Osteocyte (in vitro differentiated cells): ENCODE measurements at regions not wholly inside any gene's neighbourhood (a gene's known extent, or its start where the extent isn't known, plus 50 kb on each side); places are given as distances from the start of the nearest gene placed in this dataset.

Source experiments
- DNase-seq: peaks from one replicate; pipeline ENCODE4 v3.0.0; 2021; ENCODE audit warnings: mixed read lengths; ENCODE audit not compliant: unreplicated experiment; ENCODE audit errors: extremely low spot score
- H3K27ac Mint-ChIP-seq: one replicate; pipeline ENCODE4 v1.8.0; 2021; ENCODE audit warnings: mild to moderate bottlenecking, mixed read lengths; ENCODE audit not compliant: unreplicated experiment
- H3K27me3 Mint-ChIP-seq: one replicate; pipeline ENCODE4 v1.8.0; 2021; ENCODE audit warnings: mixed read lengths; ENCODE audit not compliant: unreplicated experiment
- H3K36me3 Mint-ChIP-seq: one replicate; pipeline ENCODE4 v1.8.0; 2021; ENCODE audit warnings: mixed read lengths; ENCODE audit not compliant: unreplicated experiment
- H3K4me1 Mint-ChIP-seq: one replicate; pipeline ENCODE4 v1.8.0; 2021; ENCODE audit warnings: mixed read lengths; ENCODE audit not compliant: unreplicated experiment
- H3K4me3 Mint-ChIP-seq: one replicate; pipeline ENCODE4 v1.8.0; 2021; ENCODE audit warnings: mild to moderate bottlenecking, moderate library complexity, mixed read lengths; ENCODE audit not compliant: unreplicated experiment
- H3K9me3 Mint-ChIP-seq: one replicate; pipeline ENCODE4 v1.8.0; 2021; ENCODE audit warnings: mixed read lengths; ENCODE audit not compliant: unreplicated experiment
- CTCF ChIP-seq: fragments of 200-600 bp; sonication (generic); IDR thresholded peaks from 2 replicates; pipeline ENCODE4 v1.5.0; 2021; ENCODE audit warnings: antibody characterized with exemption, mild to moderate bottlenecking, moderate library complexity

DNA sequence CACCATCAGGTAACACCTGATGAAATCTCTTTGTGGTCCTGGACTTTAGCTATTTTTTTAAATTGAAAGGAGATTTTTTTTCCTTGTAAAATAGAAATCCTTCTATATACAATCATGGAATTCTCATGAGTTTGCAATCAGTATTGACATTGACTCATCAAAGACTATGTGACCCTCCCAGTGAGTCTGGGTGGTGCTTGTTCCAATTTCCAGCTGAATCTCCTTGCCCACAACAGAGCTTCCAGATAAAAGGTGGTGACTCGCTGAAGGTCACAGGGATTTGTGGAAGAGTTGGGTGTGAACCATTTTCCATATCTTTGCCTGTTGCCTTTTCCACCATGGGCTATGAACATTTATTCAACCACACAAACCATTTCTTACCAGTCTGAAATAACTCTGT is 486.6 kb downstream of the AJAP1 start:
- no peak for TF ChIP-seq CTCF
- Mint-ChIP-seq H3K27me3 (no peaks in the 10 kb centered on the region), H3K4me3 (no peak overlapping the region), H3K4me1 (no peaks in the 10 kb centered on the region), H3K27ac (no peak overlapping the region), H3K9me3 (peaks cover 30% of the 10 kb centered on the region), H3K36me3 (no peaks in the 10 kb centered on the region)
- no peak for DNase-seq

- peaks cover 28% of the 10 kb centered on the region for H3K9me3 Mint-ChIP-seq
- H3K36me3 Mint-ChIP-seq: no peaks in the 10 kb centered on the region
- no peak for TF ChIP-seq CTCF
These were observed 485.7 kb downstream of the AJAP1 start for GRCh38 chr1:5140136-5140535.

GRCh38 chr1:5129746-5130355 is 475.4 kb downstream of the AJAP1 start:
- Mint-ChIP-seq H3K27me3 (no peaks in the 10 kb centered on the region), H3K9me3 (peaks cover 32% of the 10 kb centered on the region), H3K27ac (no peak overlapping the region), H3K36me3 (no peaks in the 10 kb centered on the region), H3K4me3 (no peak overlapping the region), H3K4me1 (no peaks in the 10 kb centered on the region)
- DNase-seq: no peak
- TF ChIP-seq CTCF: no peak

More at GRCh38 chr1:5140136-5140535, 485.7 kb downstream of the AJAP1 start:
- DNase-seq: no peak
- Mint-ChIP-seq H3K27me3 (no peaks in the 10 kb centered on the region), H3K27ac (no peak overlapping the region), H3K4me3 (no peak overlapping the region), H3K4me1 (no peaks in the 10 kb centered on the region)

- Mint-ChIP-seq H3K36me3 (no peaks in the 10 kb centered on the region), H3K9me3 (peaks cover 42% of the 10 kb centered on the region), H3K4me1 (no peaks in the 10 kb centered on the region), H3K27ac (no peak overlapping the region), H3K4me3 (no peak overlapping the region), H3K27me3 (no peaks in the 10 kb centered on the region)
- TF ChIP-seq CTCF: no peak
- DNase-seq: no peak
These were observed 470.8 kb downstream of the AJAP1 start for GRCh38 chr1:5125208-5125607.

DNA sequence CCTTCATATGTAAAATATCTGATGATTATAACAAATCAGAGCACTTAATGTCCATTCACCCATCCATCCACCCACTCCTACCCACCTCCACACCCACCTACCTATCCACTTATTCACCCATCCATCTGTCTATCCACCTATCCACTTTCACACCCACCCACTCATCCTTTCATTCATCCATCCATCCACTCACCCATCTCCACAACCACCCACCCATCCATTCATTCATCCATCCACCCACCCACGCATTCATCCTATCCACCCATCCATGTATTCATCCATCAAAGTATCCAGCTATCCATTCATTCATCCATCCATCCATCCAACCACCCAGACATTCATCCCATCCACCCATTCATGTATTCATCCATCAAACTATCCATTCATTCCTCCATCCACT is 466.1 kb downstream of the AJAP1 start:
- no peak for DNase-seq
- Mint-ChIP-seq H3K27ac (no peak overlapping the region), H3K4me1 (no peaks in the 10 kb centered on the region), H3K36me3 (no peaks in the 10 kb centered on the region), H3K9me3 (peaks cover 50% of the 10 kb centered on the region), H3K27me3 (no peaks in the 10 kb centered on the region), H3K4me3 (no peak overlapping the region)
- no peak for TF ChIP-seq CTCF
